ENCODE measurements at regions not wholly inside any gene's neighbourhood (a gene's known extent, or its start where the extent isn't known, plus 50 kb on each side); places are given as distances from the start of the nearest gene placed in this dataset.
"Not testable (repeated sequence)": the region's sequence is repeated elsewhere in the genome, so short reads cannot be mapped to it uniquely, and the experiment has no call there.

- not testable (repeated sequence) for DNase-seq
Measured at GRCh38 chr22:22117864-22118544, 126.6 kb upstream of the VPREB1 start.

GRCh38 chr22:22116997-22117770, 127.4 kb upstream of the VPREB1 start:
- DNase-seq = not testable (repeated sequence)

- no peak for DNase-seq
Measured at GRCh38 chr22:22113701-22114100, 130.9 kb upstream of the VPREB1 start.

GRCh38 chr22:22112533-22113294, 130.1 kb upstream of the TOP3B start:
- DNase-seq = no peak

DNA sequence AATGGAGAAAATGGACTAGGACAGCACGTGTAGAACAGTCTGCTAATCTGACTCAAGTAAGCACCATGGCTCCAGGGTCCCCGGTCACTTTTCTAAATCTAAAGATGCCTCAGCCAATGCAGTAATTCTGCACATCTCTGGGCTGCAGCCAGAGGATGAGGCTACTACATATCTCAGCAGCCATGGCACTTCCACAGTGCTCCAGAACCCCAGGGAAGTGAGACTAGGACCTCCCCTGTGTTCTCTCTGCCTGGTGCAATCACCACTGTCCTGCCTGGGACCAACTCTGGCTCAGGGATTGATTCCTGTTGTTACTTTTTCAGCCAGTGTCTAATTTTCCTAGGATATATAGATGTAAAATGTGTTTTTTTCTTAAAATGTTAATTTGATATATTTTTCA, 129.4 kb upstream of the TOP3B start:
- no peak for DNase-seq

GRCh38 chr22:22111267-22111751, 128.7 kb upstream of the TOP3B start:
- no peak for DNase-seq

GRCh38 chr22:22110548-22111266, 128.1 kb upstream of the TOP3B start:
- no peak for DNase-seq

GRCh38 chr22:22109693-22110466, 127.3 kb upstream of the TOP3B start:
- DNase-seq = no peak

DNA sequence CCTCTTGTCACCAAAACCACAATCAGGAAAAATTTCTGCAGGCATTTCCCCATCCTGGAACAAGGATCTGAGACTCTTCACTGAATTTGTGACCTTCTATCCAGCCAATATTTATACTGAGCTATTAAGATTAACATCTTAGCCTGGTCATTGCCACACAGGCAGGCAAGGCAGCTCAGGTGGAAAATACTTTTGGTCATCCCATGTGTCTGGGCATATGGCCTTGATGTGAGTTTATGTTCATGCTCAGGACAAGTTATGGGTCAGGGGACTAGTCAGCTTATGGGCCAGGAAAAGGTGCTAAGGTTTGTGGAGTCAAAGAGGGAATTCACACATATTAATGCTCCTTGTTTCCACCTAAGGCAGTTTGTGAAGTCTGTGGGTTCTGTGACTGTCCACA, 124.3 kb upstream of the TOP3B start:
- DNase-seq = no peak

GRCh38 chr22:22105364-22105763, 122.8 kb upstream of the TOP3B start:
- no peak for DNase-seq

GRCh38 chr22:22103078-22103875, 120.7 kb upstream of the TOP3B start:
- no peak for DNase-seq

DNA sequence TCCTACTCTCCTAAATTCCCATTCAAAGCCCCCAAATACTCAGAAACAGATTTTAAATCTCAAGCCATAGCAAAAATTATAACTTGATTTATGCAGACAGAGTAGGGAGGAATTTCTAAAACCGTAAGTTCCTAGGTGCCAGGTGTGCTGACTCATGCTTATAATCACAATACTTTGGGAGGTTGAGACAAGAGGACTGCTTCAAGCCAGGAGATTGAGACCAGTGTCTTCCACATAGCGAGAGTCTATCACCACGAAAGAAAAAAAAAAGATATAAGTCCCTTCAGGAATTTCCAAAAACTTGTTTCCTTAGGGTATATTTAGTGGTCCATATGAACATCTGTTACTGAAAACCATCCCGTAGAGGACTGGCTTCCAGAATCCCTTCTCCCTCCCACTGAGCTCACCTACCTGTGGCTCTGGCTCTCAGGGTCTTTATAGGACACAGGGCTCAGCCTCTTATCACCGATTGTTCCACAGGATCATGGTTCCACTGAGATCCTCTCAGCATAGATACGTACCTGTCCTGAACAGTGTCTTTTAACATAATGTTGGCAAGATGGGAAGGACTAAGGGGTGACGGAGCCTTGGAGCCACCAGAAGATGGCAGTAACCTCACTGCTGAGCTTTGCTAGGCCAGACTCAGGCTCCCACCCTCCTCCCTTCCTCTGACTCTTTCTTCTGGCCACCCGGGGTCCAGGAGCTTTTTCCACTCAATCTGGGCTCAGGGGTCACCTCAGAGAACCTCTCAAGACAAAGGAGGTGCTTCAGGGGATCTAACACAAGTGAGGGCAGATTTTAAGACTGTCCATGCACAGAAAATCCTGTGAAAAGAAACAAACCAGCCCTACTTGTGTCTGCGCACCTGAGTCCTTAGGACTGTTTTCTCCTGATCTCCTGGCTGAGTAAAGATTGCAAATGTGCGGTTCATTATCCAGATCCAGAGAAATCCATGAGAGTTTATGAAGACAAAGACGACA, 117.5 kb upstream of the TOP3B start:
- no peak for DNase-seq

GRCh38 chr22:22099194-22099486, 116.6 kb upstream of the TOP3B start:
- no peak for DNase-seq

GRCh38 chr22:22098457-22099193, 116.0 kb upstream of the TOP3B start:
- DNase-seq = no peak

- no peak for DNase-seq
Measured at GRCh38 chr22:22097727-22098228, 115.2 kb upstream of the TOP3B start.

DNA sequence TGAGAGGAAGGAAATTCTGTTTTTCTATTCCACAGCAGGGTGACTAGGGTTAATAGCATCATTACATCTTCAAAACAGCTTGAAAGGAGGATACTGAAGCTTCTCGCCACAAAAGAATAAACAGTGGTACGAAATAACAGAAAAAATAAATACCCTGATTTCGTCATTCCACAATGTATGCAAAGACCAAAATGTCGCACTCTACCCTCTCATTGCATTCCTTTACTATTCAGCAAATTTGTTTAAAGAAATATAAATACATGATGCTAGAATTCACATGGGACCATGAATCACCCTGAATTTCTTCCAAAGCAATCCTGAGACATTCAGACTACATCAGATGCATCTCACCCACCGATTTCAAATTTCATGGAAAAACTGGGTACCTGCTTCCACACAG, 112.3 kb upstream of the TOP3B start:
- DNase-seq = no peak

DNA sequence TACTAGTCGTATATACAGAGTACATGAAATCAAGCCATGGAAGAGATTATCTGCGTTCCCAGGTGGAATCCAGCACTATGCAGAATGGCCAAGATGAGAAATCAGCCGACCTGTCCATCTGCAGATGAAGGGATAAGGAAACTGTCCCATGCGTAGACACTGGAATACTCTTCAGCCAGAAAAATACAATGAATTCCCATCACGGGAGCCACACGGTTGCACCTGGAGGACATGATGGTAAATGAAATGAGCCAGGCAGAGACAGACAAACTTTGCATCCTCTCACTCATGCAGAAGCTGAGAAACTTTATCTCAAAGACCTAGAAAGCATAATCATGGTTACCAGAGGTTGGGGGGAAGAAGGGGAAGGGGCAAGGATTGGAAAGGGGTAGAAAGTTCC, 111.9 kb upstream of the TOP3B start:
- DNase-seq = no peak

DNA sequence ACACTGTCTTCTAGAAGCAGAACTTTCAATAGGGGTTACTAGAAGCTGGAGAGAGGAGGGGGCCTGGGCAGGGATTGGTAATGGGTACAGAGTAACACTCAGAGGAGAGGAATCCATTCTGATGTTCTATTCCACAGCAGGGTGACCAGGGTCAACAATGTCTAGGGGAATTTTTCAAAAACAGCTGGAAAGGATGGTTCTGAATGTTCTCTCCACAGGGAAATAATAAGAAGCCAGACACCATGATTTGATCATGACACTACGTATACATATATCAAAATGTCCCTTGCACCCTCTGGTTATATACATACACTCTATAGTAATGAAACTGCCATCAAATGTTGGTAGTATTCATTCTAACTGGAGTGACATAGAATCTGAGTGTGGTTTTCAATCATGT, 111.2 kb upstream of the TOP3B start:
- DNase-seq = no peak

DNA sequence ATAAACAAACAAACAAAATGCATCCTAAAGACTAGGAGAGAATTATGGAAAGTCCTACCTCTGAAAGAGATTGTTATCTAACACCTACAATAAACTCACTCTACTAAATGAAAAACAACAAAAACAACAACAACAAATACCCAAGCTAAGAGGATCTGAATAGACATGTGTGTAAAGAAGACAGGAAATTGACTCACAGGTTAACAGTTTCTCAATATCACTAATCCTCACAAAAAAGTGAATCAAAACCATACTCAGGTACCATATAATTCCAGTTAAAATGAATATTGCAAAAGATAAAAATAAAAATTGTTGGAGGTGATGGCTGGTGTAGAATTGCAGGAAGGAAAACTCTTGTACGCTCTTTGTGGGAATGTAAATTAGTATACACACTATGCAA, 110.4 kb upstream of the TOP3B start:
- DNase-seq = no peak
